Dedifferentiated amniotic fluid mesenchymal stem cell (primary cell): ENCODE measurements at regions not wholly inside any gene's neighbourhood (a gene's known extent, or its start where the extent isn't known, plus 50 kb on each side); places are given as distances from the start of the nearest gene placed in this dataset.
"Not testable (repeated sequence)": the region's sequence is repeated elsewhere in the genome, so short reads cannot be mapped to it uniquely, and the experiment has no call there.

Experiments
- DNase-seq: peaks from one replicate; pipeline ENCODE4 v3.0.0-alpha.2; 2016; ENCODE audit errors: extremely low spot score

- no peak for DNase-seq
Observed at GRCh38 chr14:84864548-84865271, 665.2 kb upstream of the FLRT2 start.

- no peak for DNase-seq
Observed at GRCh38 chr14:84871734-84872133, 658.2 kb upstream of the FLRT2 start.

- no peak for DNase-seq
Observed at GRCh38 chr14:84874436-84874835, 655.5 kb upstream of the FLRT2 start.

- DNase-seq, result no peak
Observed at GRCh38 chr14:84877061-84877460, 652.9 kb upstream of the FLRT2 start.

GRCh38 chr14:84882830-84883229 is 647.1 kb upstream of the FLRT2 start:
- no peak for DNase-seq

GRCh38 chr14:84885061-84885460 is 644.9 kb upstream of the FLRT2 start:
- no peak for DNase-seq

- DNase-seq, result no peak
Observed at GRCh38 chr14:84891404-84891803, 638.5 kb upstream of the FLRT2 start.

GRCh38 chr14:84894254-84894653 is 635.7 kb upstream of the FLRT2 start:
- no peak for DNase-seq

GRCh38 chr14:84922370-84922769 is 607.6 kb upstream of the FLRT2 start:
- no peak for DNase-seq

GRCh38 chr14:84926656-84927055 is 603.3 kb upstream of the FLRT2 start:
- DNase-seq, result no peak

GRCh38 chr14:84927096-84927827 is 602.7 kb upstream of the FLRT2 start:
- no peak for DNase-seq

- no peak for DNase-seq
Observed at GRCh38 chr14:84929086-84929485, 600.9 kb upstream of the FLRT2 start.

- no peak for DNase-seq
Observed at GRCh38 chr14:84929834-84930233, 600.1 kb upstream of the FLRT2 start.

GRCh38 chr14:84937016-84937415 is 592.9 kb upstream of the FLRT2 start:
- DNase-seq, result no peak

- DNase-seq, result no peak
Observed at GRCh38 chr14:84937449-84937848, 592.5 kb upstream of the FLRT2 start.

- DNase-seq, result not testable (repeated sequence)
Observed at GRCh38 chr14:84944901-84945300, 585.0 kb upstream of the FLRT2 start.

GRCh38 chr14:84959851-84960520 is 570.0 kb upstream of the FLRT2 start:
- DNase-seq, result no peak

- DNase-seq, result peak; percentile 21
Observed at GRCh38 chr14:84961637-84962036, 568.3 kb upstream of the FLRT2 start.

GRCh38 chr14:84963518-84963917 is 566.4 kb upstream of the FLRT2 start:
- DNase-seq, result no peak

GRCh38 chr14:84965279-84965678 is 564.7 kb upstream of the FLRT2 start:
- no peak for DNase-seq

GRCh38 chr14:84969501-84969900 is 560.4 kb upstream of the FLRT2 start:
- no peak for DNase-seq

- no peak for DNase-seq
Observed at GRCh38 chr14:84975241-84975902, 554.6 kb upstream of the FLRT2 start.
